KBM-7 (cell line): ENCODE measurements at regions not wholly inside any gene's neighbourhood (a gene's known extent, or its start where the extent isn't known, plus 50 kb on each side); places are given as distances from the start of the nearest gene placed in this dataset.
"Not testable (repeated sequence)": the region's sequence is repeated elsewhere in the genome, so short reads cannot be mapped to it uniquely, and the experiment has no call there.

Experiments used
- DNase-seq: peaks from one replicate; pipeline ENCODE4 v3.0.0-alpha.2; 2015
- in situ Hi-C: fragments of 300-500 bp; cut with MboI; formaldehyde crosslinking; loops from 2 replicates; pipeline ENCODE4 v1.14.3; 2020; ENCODE audit warnings: low sequenced_read_pairs, low pct_unique_long_range_greater_than_20kb, mixed read lengths

GRCh38 chr2:194385376-194385775 is 1271.7 kb upstream of the SLC39A10 start:
- in situ Hi-C loops = no loop called here
- DNase-seq = no peak

GRCh38 chr2:194383401-194383800 is 1273.6 kb upstream of the SLC39A10 start:
- DNase-seq = peak; percentile 40
- in situ Hi-C loops = no loop called here

DNA sequence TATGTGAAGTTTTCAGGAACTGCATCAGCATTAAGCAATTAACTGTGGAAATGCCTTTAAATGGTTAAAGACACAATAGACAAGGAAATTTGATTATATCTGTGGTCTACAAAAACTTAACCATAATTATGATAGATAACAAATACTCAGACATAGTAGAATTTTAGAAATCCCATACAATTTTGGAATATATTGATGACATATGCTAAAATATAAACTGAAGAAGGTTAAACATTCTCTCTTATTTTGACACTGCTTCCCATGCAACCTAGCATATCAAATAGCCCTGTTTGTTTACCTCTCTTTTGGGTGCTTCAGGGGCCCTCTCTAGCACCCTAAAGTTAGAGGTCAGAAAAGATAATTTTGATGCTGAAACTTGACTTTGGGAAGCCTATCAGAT is 1274.8 kb upstream of the SLC39A10 start:
- DNase-seq = no peak
- in situ Hi-C loops = no loop called here

GRCh38 chr2:194380011-194380410 is 1277.0 kb upstream of the SLC39A10 start:
- in situ Hi-C loops = no loop called here
- DNase-seq = no peak

DNA sequence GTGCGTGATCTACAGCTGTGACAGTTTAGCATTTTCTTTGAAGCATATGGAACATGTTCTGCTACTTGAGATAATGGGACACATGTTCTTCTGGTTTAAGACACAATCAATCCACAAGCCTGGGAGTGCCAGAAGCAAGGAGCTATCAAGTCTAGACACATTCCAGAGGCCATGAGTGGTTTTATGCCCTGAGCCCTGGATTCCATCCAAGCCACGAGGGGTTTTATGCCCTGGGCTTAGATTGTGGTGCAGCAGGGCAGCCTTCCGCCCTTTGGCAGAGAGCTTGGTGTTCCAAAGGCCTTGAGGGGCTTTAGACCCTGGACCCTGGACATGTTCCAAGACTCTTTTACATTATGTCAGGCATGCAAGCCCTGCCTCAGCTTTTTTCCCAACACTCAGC is 1289.6 kb upstream of the SLC39A10 start:
- in situ Hi-C loops, DNase-seq: not testable (repeated sequence)

DNA sequence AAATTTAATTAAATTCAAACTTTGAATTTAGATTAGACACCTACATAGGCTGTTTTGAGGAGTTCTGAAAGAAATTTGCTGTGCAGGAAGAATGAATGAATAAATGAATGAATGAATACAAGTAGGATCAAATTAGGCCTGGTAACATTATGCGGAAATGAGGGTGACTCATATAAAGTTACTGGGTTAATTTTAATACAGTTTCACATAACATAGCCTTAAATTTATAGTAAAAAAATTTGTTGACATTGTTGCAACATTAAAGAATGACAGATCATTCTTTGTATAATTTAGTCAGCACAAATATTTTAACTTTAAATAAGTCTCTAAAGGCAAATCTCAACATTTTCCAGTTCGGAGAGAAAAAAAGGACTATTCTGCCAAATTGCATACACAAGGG is 1293.1 kb upstream of the SLC39A10 start:
- in situ Hi-C loops = no loop called here
- no peak for DNase-seq

GRCh38 chr2:194363295-194363694 is 1293.7 kb upstream of the SLC39A10 start:
- in situ Hi-C loops = no loop called here
- no peak for DNase-seq

- in situ Hi-C loops = no loop called here
Observed at GRCh38 chr2:194352505-194352904, 1304.5 kb upstream of the SLC39A10 start.

GRCh38 chr2:194346193-194346592 is 1310.8 kb upstream of the SLC39A10 start:
- in situ Hi-C loops = no loop called here

More at GRCh38 chr2:194352505-194352904, 1304.5 kb upstream of the SLC39A10 start:
- no peak for DNase-seq

DNA sequence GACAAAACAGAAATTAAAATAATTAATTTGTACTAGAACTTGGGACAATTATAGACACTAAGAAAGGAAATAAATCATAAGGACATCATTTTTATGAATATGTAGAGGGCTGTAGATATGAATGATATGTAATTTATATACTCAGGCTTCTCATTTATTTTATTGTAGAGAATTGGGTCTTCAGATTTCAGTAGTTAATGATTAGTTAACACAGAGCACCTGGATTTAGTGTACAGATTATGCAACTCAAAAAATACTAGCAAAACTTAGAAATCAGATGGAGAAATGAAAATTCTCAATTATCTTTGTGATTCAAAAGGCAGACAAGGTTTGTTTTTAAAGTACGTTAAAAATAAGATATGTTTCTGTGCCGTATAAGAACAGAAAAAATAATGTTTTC is 1311.7 kb upstream of the SLC39A10 start:
- DNase-seq = no peak
- in situ Hi-C loops = no loop called here

More at GRCh38 chr2:194346193-194346592, 1310.8 kb upstream of the SLC39A10 start:
- no peak for DNase-seq

DNA sequence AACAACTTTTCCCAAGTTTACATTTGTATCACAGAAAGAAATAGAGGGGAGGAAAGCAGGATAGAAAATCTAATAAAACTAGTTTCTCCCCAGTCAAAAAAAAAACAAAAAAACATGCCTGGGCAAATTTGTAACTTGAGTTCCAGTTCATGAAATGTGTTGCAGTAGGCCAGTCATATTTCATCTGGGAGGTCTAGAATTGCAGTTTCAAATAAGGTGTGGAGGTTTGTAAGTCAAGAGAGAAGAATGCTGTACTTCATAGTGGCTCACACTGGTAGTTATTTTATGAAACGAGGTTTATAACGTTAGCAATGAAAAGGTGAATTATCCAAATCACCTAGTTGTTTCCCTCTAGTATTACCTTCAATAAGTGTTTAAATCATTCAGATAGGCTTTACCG is 1313.9 kb upstream of the SLC39A10 start:
- DNase-seq = no peak

DNA sequence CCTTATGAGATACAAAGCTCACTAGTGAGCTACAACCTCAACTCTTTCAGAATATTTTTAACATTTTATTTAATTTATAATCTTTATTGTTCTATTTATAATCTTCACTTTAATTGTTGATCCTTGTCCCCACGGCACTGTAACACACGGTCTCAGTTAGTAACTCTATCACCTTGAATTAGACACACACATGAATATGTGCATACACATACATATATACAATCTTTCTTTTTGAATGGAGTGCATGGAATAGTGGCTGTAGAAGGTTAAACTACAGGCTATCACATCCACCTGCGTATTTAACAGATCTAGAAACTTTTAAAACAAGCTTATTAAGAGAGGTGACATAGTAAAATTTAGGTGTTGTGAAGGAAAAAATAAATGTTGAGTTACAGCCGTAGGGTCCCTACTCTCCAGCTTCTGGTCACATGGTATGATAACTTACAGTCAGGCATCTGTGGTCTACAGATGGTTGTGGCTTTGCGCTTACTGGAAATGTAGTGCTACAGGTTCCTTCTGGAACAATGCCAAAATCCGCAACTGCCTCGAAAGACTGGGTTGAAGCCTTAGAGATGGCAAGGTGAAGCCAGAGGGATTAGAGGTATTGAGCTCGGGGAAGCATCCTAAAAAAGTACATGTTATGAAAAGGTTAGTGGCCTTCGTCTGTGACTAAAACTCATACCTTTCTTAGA is 1324.1 kb upstream of the SLC39A10 start:
- peak; percentile 4 for DNase-seq
- in situ Hi-C loops = no loop called here

More for the DNA sequence above, 1313.9 kb upstream of the SLC39A10 start:
- in situ Hi-C loops = no loop called here

- DNase-seq = no peak
- in situ Hi-C loops = no loop called here
Observed at GRCh38 chr2:194328456-194328855, 1328.6 kb upstream of the SLC39A10 start.

- in situ Hi-C loops = no loop called here
Observed at GRCh38 chr2:194327196-194327888, 1329.7 kb upstream of the SLC39A10 start.

DNA sequence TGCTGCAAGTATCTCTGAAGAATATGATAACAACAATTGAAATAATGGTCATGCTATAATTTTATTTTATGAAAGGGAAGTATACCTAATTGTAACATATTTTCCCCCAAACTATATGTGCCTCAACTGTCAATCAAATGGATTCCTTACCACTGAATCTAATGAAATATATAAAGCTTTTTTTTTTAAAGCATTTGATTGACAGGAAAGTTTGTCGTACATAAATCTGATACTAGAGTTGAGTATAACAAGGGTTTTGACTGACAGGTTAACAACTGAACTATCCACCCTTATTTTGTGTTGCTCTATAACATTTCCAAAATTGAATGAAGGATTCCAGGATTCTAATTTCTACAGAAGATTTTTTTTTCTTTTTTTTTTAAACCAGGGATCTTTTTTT is 1333.3 kb upstream of the SLC39A10 start:
- in situ Hi-C loops = no loop called here
- no peak for DNase-seq

More at GRCh38 chr2:194327196-194327888, 1329.7 kb upstream of the SLC39A10 start:
- DNase-seq = no peak

- in situ Hi-C loops = no loop called here
- DNase-seq = no peak
Observed at GRCh38 chr2:194320520-194320919, 1336.5 kb upstream of the SLC39A10 start.

DNA sequence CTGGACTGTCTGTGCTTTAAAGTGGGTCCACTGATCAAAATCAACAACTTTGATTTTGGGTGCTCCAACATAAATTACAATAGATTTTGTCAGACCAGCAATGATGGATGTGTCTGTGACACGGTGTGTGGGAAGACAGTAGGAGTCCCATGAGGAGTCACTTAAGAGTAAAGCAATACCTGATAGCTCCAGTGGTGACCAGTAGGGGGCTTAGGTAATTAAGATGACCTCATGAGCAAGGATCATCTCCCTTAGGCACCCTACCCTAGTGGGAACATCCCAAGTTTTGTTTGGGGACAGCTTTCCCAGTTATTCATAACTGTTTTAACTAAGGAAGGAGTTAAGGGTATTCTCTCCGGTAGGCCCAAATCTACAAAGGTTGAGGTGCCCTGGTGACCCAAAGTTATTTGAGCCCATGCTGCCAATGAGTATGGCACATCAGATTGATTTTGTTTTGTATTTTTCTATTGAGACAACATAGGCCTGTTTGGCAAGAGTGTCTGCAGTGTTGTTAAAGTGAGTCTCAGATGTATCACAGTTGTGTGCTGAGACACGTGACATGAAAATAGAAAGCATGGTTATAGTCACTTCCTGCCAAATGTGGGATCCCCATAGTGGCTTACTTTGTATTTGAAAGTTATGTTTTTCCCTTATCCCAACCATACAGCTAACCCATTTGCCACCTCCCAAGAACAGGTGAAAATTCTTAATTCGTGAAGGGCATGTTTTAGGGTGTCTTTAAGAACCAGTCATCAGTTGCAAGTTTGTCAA is 1337.6 kb upstream of the SLC39A10 start:
- DNase-seq = no peak
- in situ Hi-C loops = no loop called here

DNA sequence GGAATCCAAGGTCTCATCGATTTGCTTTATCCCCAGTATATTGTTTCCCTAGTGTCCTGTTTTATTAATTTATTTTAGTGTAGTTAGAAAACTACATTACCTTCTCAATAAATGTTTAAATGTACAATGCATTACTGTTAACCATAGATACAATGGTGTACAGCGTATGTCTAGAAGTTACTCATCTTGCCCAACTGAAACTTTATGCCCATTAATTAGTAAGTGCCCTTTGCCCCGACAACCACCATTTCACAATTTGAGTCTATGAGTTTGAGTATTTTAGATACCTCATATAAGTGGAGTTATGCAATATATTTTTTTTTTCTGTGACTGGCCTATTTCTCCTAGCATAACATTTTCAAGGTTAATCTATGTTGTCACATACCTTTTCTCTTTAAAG is 1343.0 kb upstream of the SLC39A10 start:
- in situ Hi-C loops = no loop called here
- no peak for DNase-seq

- in situ Hi-C loops = no loop called here
Observed at GRCh38 chr2:194304191-194304590, 1352.8 kb upstream of the SLC39A10 start.

GRCh38 chr2:194301946-194302345 is 1355.1 kb upstream of the SLC39A10 start:
- no peak for DNase-seq
- in situ Hi-C loops = no loop called here

More at GRCh38 chr2:194304191-194304590, 1352.8 kb upstream of the SLC39A10 start:
- DNase-seq = no peak
